ENCODE measurements at regions not wholly inside any gene's neighbourhood (a gene's known extent, or its start where the extent isn't known, plus 50 kb on each side); places are given as distances from the start of the nearest gene placed in this dataset.

GRCh38 chr18:78736015-78736690 is 243.5 kb upstream of the SALL3 start:
- no peak for DNase-seq (ENCODE audit: extremely low spot score)
- TF ChIP-seq ZNF384 (IDR thresholded peaks at IDR 0.05) (no peak), HDGF (IDR thresholded peaks at IDR 0.05; ENCODE audit: borderline replicate concordance) (no peak), L3MBTL2 (conservative IDR thresholded peaks at IDR 0.05) (no peak), FOXM1 (IDR thresholded peaks at IDR 0.05; ENCODE audit: borderline replicate concordance) (no peak), NFRKB (IDR thresholded peaks at IDR 0.05) (no peak), LEF1 (IDR thresholded peaks at IDR 0.05; ENCODE audit: borderline replicate concordance) (no peak), BHLHE40 (IDR thresholded peaks at IDR 0.05; ENCODE audit: borderline replicate concordance) (no peak), SUZ12 (IDR thresholded peaks at IDR 0.05) (no peak), FOXA1 (IDR thresholded peaks at IDR 0.05) (no peak), ELF4 (IDR thresholded peaks at IDR 0.05) (no peak), CTBP1 (IDR thresholded peaks at IDR 0.05; ENCODE audit: borderline replicate concordance) (no peak), FOXK2 (IDR thresholded peaks at IDR 0.05) (no peak), SP1 (IDR thresholded peaks at IDR 0.05) (no peak)
- ChIA-PET CTCF (no interaction called here), POLR2A (no interaction called here)

- no peak for DNase-seq (ENCODE audit: extremely low spot score)
- ChIA-PET CTCF (no interaction called here), POLR2A (no interaction called here)
- TF ChIP-seq L3MBTL2 (conservative IDR thresholded peaks at IDR 0.05) (no peak), TARDBP (IDR thresholded peaks at IDR 0.05) (no peak), SUZ12 (IDR thresholded peaks at IDR 0.05) (no peak), BHLHE40 (IDR thresholded peaks at IDR 0.05; ENCODE audit: borderline replicate concordance) (no peak), ELF4 (IDR thresholded peaks at IDR 0.05) (no peak), LEF1 (IDR thresholded peaks at IDR 0.05; ENCODE audit: borderline replicate concordance) (no peak), NFRKB (IDR thresholded peaks at IDR 0.05) (no peak), ARNT (IDR thresholded peaks at IDR 0.05) (no peak), FOXM1 (IDR thresholded peaks at IDR 0.05; ENCODE audit: borderline replicate concordance) (no peak), CTBP1 (IDR thresholded peaks at IDR 0.05; ENCODE audit: borderline replicate concordance) (no peak), FOXA1 (IDR thresholded peaks at IDR 0.05) (no peak), FOXK2 (IDR thresholded peaks at IDR 0.05) (no peak), HDGF (IDR thresholded peaks at IDR 0.05; ENCODE audit: borderline replicate concordance) (no peak), SP1 (IDR thresholded peaks at IDR 0.05) (no peak), ZNF384 (IDR thresholded peaks at IDR 0.05) (no peak), PKNOX1 (IDR thresholded peaks at IDR 0.05) (no peak)
Observed at GRCh38 chr18:78737006-78737915, 242.4 kb upstream of the SALL3 start.

GRCh38 chr18:78738076-78738690 is 241.4 kb upstream of the SALL3 start:
- POLR2A ChIA-PET = no interaction called here
- DNase-seq (ENCODE audit: extremely low spot score) = no peak
- CTCF ChIA-PET = no interaction called here
- TF ChIP-seq BHLHE40 (IDR thresholded peaks at IDR 0.05; ENCODE audit: borderline replicate concordance) = no peak

- POLR2A ChIA-PET = no interaction called here
- CTCF ChIA-PET = no interaction called here
- no peak for DNase-seq (ENCODE audit: extremely low spot score)
- no peak for TF ChIP-seq SUZ12 (IDR thresholded peaks at IDR 0.05)
- TF ChIP-seq TARDBP (IDR thresholded peaks at IDR 0.05) = no peak
- TF ChIP-seq CTBP1 (IDR thresholded peaks at IDR 0.05; ENCODE audit: borderline replicate concordance) = no peak
- no peak for TF ChIP-seq PKNOX1 (IDR thresholded peaks at IDR 0.05)
- no peak for TF ChIP-seq FOXK2 (IDR thresholded peaks at IDR 0.05)
- no peak for TF ChIP-seq ARNT (IDR thresholded peaks at IDR 0.05)
- TF ChIP-seq LEF1 (IDR thresholded peaks at IDR 0.05; ENCODE audit: borderline replicate concordance) = no peak
- no peak for TF ChIP-seq HDGF (IDR thresholded peaks at IDR 0.05; ENCODE audit: borderline replicate concordance)
- TF ChIP-seq L3MBTL2 (conservative IDR thresholded peaks at IDR 0.05) = no peak
- no peak for TF ChIP-seq BHLHE40 (IDR thresholded peaks at IDR 0.05; ENCODE audit: borderline replicate concordance)
- no peak for TF ChIP-seq NFRKB (IDR thresholded peaks at IDR 0.05)
Observed at GRCh38 chr18:78739115-78739514, 240.5 kb upstream of the SALL3 start.

GRCh38 chr18:78739882-78740677 is 239.5 kb upstream of the SALL3 start:
- no peak for TF ChIP-seq FOXM1 (IDR thresholded peaks at IDR 0.05; ENCODE audit: borderline replicate concordance)
- TF ChIP-seq L3MBTL2 (conservative IDR thresholded peaks at IDR 0.05) = no peak
- no peak for TF ChIP-seq ZNF384 (IDR thresholded peaks at IDR 0.05)
- no peak for TF ChIP-seq HDGF (IDR thresholded peaks at IDR 0.05; ENCODE audit: borderline replicate concordance)
- no peak for TF ChIP-seq LEF1 (IDR thresholded peaks at IDR 0.05; ENCODE audit: borderline replicate concordance)
- TF ChIP-seq FOXA1 (IDR thresholded peaks at IDR 0.05) = no peak
- no peak for TF ChIP-seq CTBP1 (IDR thresholded peaks at IDR 0.05; ENCODE audit: borderline replicate concordance)
- TF ChIP-seq FOXK2 (IDR thresholded peaks at IDR 0.05) = no peak
- no peak for TF ChIP-seq NFRKB (IDR thresholded peaks at IDR 0.05)
- TF ChIP-seq TARDBP (IDR thresholded peaks at IDR 0.05) = no peak
- no peak for TF ChIP-seq ARNT (IDR thresholded peaks at IDR 0.05)
- TF ChIP-seq PKNOX1 (IDR thresholded peaks at IDR 0.05) = no peak
- TF ChIP-seq ELF4 (IDR thresholded peaks at IDR 0.05) = no peak
- TF ChIP-seq SUZ12 (IDR thresholded peaks at IDR 0.05) = no peak
- TF ChIP-seq SP1 (IDR thresholded peaks at IDR 0.05) = no peak
- no peak for TF ChIP-seq BHLHE40 (IDR thresholded peaks at IDR 0.05; ENCODE audit: borderline replicate concordance)
- ChIA-PET CTCF (no interaction called here), POLR2A (no interaction called here)
- no peak for DNase-seq (ENCODE audit: extremely low spot score)
